SU-DHL-6 (cell line): ENCODE measurements at regions not wholly inside any gene's neighbourhood (a gene's known extent, or its start where the extent isn't known, plus 50 kb on each side); places are given as distances from the start of the nearest gene placed in this dataset.

ENCODE experiments used
- H2AFZ ChIP-seq: fragments of 200-600 bp; sonication (generic); 2 replicates; pipeline ENCODE4 v1.6.1; 2014; ENCODE audit warnings: low read depth, mild to moderate bottlenecking, moderate library complexity, mixed read lengths, antibody characterized with exemption, low read length; ENCODE audit not compliant: severe bottlenecking
- H3F3A ChIP-seq: fragments of 200-600 bp; shearing (Covaris generic); 2 replicates; pipeline ENCODE4 v1.6.0; 2016; ENCODE audit warnings: antibody characterized with exemption, mild to moderate bottlenecking; ENCODE audit not compliant: insufficient read depth
- H3K27ac ChIP-seq: fragments of 200-600 bp; sonication (generic); 2 replicates; pipeline ENCODE4 v1.5.1; 2016; ENCODE audit warnings: low read depth, mild to moderate bottlenecking, low read length, moderate library complexity, mixed read lengths
- H3K27me3 ChIP-seq: fragments of 200-600 bp; sonication (generic), shearing (Covaris generic); 2 replicates; pipeline ENCODE4 v1.6.0; 2014; ENCODE audit warnings: mild to moderate bottlenecking, low read length
- H3K36me3 ChIP-seq: fragments of 200-600 bp; sonication (generic); 2 replicates; pipeline ENCODE4 v1.6.1; 2014; ENCODE audit warnings: mild to moderate bottlenecking, low read length, mixed read lengths
- H3K4me2 ChIP-seq: fragments of 300-600, 200-600 bp; shearing (Covaris generic), sonication (generic); 2 replicates; pipeline ENCODE4 v1.6.0; 2014; ENCODE audit warnings: low read length, low read depth, mild to moderate bottlenecking; ENCODE audit not compliant: poor library complexity, severe bottlenecking
- H3K4me3 ChIP-seq: fragments of 200-600 bp; sonication (generic); 2 replicates; pipeline ENCODE4 v1.5.1; 2014; ENCODE audit warnings: antibody characterized with exemption, low read length, mild to moderate bottlenecking, mixed read lengths; ENCODE audit not compliant: insufficient read depth, poor library complexity, severe bottlenecking
- H3K79me2 ChIP-seq: fragments of 200-600 bp; sonication (generic); 2 replicates; pipeline ENCODE4 v1.6.1; 2014; ENCODE audit warnings: mild to moderate bottlenecking, low read length, moderate library complexity; ENCODE audit not compliant: insufficient read depth
- H3K9ac ChIP-seq: fragments of 200-600 bp; sonication (generic); 2 replicates; pipeline ENCODE4 v1.7.0; 2014; ENCODE audit warnings: mild to moderate bottlenecking, low read length
- H3K9me2 ChIP-seq: fragments of 200-600 bp; sonication (generic); replicated peaks from 2 replicates; pipeline ENCODE4 v1.6.1; 2014; ENCODE audit warnings: low read length; ENCODE audit not compliant: insufficient read depth
- H3K9me3 ChIP-seq: fragments of 200-600 bp; sonication (generic); 2 replicates; pipeline ENCODE4 v1.6.1; 2014; ENCODE audit warnings: low read length, mixed read lengths; ENCODE audit not compliant: insufficient read depth
- H4K20me1 ChIP-seq: fragments of 200-600 bp; sonication (generic); 2 replicates; pipeline ENCODE4 v1.6.1; 2014; ENCODE audit warnings: low read depth, mild to moderate bottlenecking, antibody characterized with exemption, low read length, moderate library complexity, mixed read lengths
- CTCF ChIP-seq: fragments of 200-600 bp; sonication (generic); IDR thresholded peaks from one replicate; pipeline ENCODE4 v1.5.1; 2017; ENCODE audit warnings: antibody characterized with exemption, mild to moderate bottlenecking, low read length, moderate library complexity; ENCODE audit not compliant: insufficient read depth, poor library complexity, severe bottlenecking
- EZH2phosphoT487 ChIP-seq: fragments of 200-600 bp; sonication (generic), shearing (Covaris generic); conservative IDR thresholded peaks from 2 replicates; pipeline ENCODE4 v1.6.1; 2018; ENCODE audit warnings: mild to moderate bottlenecking, antibody characterized with exemption, low read length, moderate library complexity, mixed read lengths

GRCh38 chr1:234675572-234675971 is 65.6 kb upstream of the IRF2BP2 start:
- Histone ChIP-seq H2AFZ (peak overlapping the region; percentile 86), H3K4me2 (peak overlapping the region; percentile 64), H3K27ac (no peak overlapping the region), H3K9me3 (no peaks in the 10 kb centered on the region), H4K20me1 (no peaks in the 10 kb centered on the region), H3K9ac (peak overlapping the region; percentile 32; the same call in 1 of the 2 replicates), H3K79me2 (no peaks in the 10 kb centered on the region), H3F3A (no peaks in the 10 kb centered on the region), H3K4me3 (peak overlapping the region; percentile 49), H3K36me3 (no peaks in the 10 kb centered on the region), H3K9me2 (no peaks in the 10 kb centered on the region), H3K27me3 (no peaks in the 10 kb centered on the region)
- no peak for TF ChIP-seq CTCF

DNA sequence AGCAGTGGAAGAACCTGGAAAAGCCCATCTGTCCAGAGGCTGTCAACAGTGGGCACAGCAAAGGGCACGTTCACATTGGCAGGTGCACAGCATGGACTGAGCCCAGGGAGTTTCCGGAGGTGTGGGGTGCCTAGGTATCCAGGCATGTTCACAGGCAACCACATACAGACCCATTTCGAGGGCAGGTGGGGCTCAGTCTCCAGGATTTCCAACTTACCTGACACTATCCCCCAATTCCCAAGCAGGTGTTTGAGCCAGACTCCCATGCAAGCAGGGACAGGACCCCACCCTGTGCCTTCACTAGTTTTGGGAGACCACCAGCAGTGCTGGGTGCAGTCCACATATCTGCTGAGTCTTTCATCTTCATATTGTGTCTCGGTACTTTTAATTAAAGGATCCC is 65.0 kb upstream of the IRF2BP2 start:
- TF ChIP-seq EZH2phosphoT487 (no peak), CTCF (no peak)
- no peaks in the 10 kb centered on the region for H3K9me2 ChIP-seq

GRCh38 chr1:234674218-234674815 is 64.3 kb upstream of the IRF2BP2 start:
- Histone ChIP-seq H4K20me1 (no peaks in the 10 kb centered on the region), H3K9ac (no peak overlapping the region), H3K4me3 (no peak overlapping the region), H3K79me2 (no peaks in the 10 kb centered on the region), H2AFZ (no peak overlapping the region), H3K9me3 (no peaks in the 10 kb centered on the region), H3K9me2 (no peaks in the 10 kb centered on the region), H3K27ac (no peak overlapping the region), H3F3A (no peaks in the 10 kb centered on the region), H3K4me2 (no peak overlapping the region), H3K27me3 (no peaks in the 10 kb centered on the region), H3K36me3 (no peaks in the 10 kb centered on the region)
- TF ChIP-seq EZH2phosphoT487, result no peak
- TF ChIP-seq CTCF, result no peak

More for the DNA sequence above, 65.0 kb upstream of the IRF2BP2 start:
- Histone ChIP-seq H3K4me2 (no peak overlapping the region), H2AFZ (no peak overlapping the region), H3K27ac (no peak overlapping the region), H3K9ac (no peak overlapping the region), H3K36me3 (no peaks in the 10 kb centered on the region), H3K27me3 (no peaks in the 10 kb centered on the region), H3K79me2 (no peaks in the 10 kb centered on the region), H3K9me3 (no peaks in the 10 kb centered on the region), H3K4me3 (no peak overlapping the region), H4K20me1 (no peaks in the 10 kb centered on the region), H3F3A (no peaks in the 10 kb centered on the region)
